ENCODE measurements at regions not wholly inside any gene's neighbourhood (a gene's known extent, or its start where the extent isn't known, plus 50 kb on each side); places are given as distances from the start of the nearest gene placed in this dataset.

DNA sequence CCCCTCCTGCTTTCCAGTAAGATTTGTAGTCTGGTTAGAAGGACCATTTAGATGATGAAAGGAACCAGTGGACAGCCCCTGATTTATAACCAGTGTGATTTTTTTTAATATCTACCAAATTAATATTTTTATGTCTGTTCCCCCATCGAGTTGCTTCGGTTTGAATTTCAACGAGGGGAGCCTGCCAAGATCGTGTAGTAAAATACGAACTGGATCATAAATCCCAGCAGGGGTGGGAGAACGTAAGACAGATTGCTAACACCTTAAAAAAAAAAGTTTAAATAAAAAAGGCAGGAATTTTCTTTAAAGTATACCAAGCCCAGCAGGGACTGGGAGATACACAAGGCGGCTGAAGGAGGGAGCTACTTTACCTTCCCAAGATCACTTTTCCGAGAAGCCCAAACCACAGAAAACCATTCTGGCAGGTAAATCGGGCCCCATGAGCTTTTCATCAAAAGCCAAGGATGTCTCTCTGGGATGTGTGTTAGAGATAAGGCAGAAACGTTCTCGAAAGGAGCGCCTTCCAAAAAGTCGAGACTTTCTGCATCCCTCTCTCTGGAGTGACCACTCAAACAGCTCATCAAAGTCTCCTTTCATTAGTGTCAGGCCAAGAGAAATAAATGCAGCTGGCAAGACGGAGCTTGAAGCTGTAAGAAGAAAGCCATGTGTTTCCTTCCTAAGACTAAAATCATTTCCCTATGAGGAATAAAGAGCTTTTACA, 270.5 kb upstream of the NFE2L3 start:
- DNase-seq (ENCODE audit: missing footprints) (no peak), ATAC-seq (no peak)
- intact Hi-C loops (cut with DNase I), result loop anchor here (10.0 kb wide), 1 partner anchor 1283 kb away; the partner anchor contains the start of gene HOXA9

DNA sequence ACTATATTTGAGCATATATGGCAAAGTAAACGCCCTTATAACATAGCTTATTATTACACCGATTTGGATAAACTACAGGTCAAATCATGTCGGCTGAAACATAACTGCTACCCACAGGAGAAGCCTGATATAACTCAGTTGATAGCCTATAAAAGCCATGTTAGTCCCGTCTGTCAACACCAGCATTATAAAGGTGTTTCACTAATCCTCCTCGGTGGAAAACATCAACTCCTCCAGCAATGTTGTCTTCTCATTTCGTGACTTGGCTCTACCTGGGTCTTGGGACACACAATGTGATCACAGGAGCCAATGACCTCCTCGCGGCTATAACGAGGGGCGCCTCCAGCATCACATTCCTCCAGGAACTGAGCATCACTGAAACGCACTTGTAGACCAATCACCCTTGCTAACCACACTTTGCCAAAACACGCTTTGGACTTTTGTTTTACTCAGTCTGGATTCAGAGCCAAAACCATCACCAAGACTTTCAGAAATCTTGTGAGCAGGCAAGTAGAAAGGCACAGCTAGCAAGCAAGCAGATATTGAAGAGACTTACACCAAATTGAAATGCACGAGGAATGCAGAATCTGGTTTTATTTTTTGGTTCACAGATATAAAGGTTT, 269.7 kb upstream of the NFE2L3 start:
- intact Hi-C loops (cut with DNase I), result loop anchor here (10.0 kb wide), 1 partner anchor 1283 kb away; the partner anchor contains the start of gene HOXA9
- no peak for ATAC-seq

DNA sequence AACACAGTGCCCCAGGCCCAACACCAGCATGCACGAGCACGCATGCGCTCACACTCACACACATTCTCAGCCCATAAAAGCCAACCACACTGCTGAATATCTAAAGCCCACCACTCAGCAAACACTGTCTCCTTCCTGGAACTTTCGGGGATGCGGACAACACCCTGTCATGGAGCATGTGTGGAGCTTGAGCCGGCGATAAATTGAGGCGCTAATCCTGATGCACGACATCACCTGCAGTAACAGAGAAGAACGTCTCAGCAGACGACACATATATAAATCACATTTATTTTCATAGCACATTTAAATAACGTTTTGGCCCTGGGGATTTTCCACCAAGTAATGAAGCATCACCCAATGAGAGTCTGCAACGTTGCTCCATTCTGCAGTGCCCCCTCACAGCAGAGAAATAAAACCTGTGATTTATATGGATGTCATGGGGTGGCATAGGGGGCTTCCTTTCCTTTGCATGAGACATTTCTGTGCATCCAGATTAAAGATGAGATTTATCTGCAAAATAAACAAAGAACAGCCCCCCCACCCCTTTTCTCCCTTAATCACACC, 267.7 kb upstream of the NFE2L3 start:
- intact Hi-C loops (cut with DNase I), result loop anchor here (10.0 kb wide), 1 partner anchor 1280 kb away; the partner anchor contains the start of gene HOXA9
- DNase-seq (ENCODE audit: missing footprints), result no peak
- no peak for ATAC-seq

More for the DNA sequence above, 269.7 kb upstream of the NFE2L3 start:
- DNase-seq (ENCODE audit: missing footprints), result no peak

DNA sequence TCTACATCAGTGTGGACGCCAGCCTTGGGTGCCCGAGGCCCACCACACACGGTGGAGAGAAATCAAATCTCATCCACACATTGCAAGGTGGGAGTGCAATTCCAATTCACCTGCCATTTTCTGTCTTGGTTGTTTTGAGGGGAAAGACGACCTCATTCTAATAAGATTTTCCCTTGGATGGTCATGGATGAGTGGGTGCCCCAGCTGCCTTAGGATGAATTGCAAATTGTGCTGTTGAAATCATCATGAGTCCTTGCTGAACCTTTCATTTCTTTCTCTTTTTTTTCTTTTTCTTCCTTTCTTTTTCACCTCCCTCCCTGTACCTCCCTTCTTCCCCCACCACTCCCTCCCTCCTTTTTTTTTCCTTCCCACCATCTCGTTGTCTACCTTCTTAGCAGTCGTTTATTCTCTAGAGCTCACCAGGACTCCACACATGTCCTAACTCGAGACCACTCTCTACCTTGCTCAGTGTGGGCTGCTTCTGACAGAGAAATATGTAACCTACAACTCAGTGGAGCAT, 266.9 kb upstream of the NFE2L3 start:
- intact Hi-C loops (cut with DNase I), result loop anchor here (10.0 kb wide), 1 partner anchor 1280 kb away; the partner anchor contains the start of gene HOXA9
- DNase-seq (ENCODE audit: missing footprints) (no peak), ATAC-seq (no peak)

DNA sequence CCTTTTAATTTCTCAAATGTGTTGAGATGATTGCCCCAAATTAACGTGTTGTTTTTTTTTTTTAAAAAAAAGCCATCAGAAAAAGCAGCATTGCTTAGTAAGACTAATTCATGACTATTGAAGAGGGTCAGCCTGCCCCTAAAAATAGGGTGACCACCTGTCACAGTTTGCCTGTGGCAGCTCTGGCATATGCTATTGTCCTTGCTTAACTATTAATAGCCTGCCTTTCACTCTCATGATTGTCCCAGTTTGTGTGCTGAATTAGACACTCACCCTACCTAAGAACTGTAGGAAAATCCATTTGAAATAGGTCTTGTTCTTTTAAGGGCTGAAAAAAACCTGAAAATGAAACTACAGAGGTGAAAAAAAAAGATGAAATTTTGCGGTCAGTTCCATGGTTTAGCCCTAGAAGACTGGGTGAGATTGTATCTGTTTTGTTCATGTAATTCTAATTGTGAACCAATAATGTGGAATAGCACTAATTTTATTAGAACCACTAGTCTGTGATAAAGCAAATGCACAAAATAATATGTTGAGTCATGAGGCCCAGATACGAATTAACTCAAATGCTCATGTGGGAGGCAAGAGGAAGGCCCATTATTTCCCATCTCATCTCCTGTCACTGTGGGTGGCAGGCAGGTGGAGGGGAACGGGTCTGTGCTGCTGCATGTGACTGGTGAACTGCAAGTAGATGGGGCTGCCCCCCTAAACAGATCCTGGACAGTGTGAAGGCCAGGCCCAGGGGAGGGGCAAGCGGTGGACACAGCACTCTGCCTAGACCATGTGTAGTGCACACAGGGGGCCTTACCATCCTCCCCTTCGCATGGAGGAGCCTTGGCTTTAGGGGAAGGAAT, 265.4 kb upstream of the NFE2L3 start:
- intact Hi-C loops (cut with DNase I), result loop anchor here (10.0 kb wide), 1 partner anchor 1278 kb away; the partner anchor contains the start of gene HOXA9
- DNase-seq (ENCODE audit: missing footprints) (no peak), ATAC-seq (peak; percentile 66)

DNA sequence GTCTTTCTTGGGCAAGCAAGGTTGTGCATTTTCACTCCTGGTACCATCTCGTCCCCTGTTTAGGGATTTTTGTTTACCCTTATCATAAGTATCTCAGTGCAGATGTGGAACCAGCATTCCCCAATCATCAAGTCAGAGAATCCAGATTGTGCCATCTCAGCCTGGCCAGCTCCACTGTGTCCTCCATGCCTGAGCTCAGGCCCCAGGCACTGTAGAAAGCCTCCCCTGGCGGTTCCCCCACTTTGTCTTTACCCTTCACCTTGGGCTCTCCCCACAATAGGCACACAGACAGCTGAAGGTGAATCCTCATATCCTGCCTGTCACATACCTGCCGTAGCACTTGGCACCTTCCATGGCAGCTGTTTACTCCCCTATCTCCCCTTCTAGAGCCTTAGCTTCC, 264.7 kb upstream of the NFE2L3 start:
- DNase-seq (ENCODE audit: missing footprints), result no peak
- intact Hi-C loops (cut with DNase I), result loop anchor here (10.0 kb wide), 1 partner anchor 1278 kb away; the partner anchor contains the start of gene HOXA9
- no peak for ATAC-seq

DNA sequence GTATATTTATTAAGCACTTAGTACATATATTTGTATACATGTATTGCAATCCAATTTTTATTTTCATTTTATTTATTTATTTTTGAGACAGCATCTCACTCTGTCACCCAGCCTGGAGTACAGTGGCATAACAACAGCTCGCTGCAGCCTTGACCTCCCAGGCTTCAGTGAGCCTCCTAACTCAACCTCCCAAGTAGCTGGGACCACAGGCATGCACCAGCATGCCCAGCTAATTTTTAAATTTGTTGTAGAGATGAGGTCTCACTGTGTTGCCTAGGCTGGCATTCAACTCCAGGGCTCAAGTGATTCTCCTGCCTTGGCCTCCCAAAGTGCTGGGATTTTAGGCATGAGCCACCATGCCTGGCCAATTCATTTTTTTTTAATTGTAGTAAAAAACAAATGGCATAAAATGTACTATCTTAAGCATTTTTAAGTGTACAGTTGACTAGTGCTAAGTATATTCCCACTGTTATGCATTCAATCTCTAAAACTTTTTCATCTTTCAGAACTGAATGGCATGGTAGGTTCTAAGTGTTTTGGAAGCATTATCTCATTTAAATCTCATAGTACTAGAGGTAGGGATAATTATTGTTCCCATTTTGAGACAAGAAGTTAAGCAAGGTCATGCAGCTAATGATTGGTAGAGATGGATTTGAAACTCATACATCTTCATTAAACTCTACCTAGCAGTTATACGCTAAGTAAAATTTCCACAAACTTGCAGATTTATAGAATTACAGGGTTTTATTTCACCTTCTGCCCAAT, 264.0 kb upstream of the NFE2L3 start:
- intact Hi-C loops (cut with DNase I), result loop anchor here (10.0 kb wide), 1 partner anchor 1277 kb away; the partner anchor contains the start of gene HOXA9
- ATAC-seq (no peak), DNase-seq (ENCODE audit: missing footprints) (no peak)

DNA sequence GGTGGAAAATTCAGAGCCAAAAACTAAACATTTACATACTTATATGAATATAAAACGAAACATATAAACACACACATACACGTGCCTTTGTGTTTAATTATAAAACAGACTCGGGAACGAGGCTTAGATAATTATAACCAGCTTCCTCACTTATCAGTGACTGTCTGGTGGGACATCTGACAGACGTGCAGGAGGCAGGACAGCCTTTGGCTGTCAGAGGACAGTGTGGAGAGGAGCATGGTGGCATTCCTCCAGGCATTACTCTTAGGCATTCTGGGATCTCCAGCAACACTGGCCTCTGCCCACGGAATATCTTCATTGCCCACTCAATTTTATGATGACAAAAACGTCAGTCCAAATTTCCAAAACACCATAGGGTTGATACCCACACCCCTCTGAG, 262.2 kb upstream of the NFE2L3 start:
- intact Hi-C loops (cut with DNase I), result loop anchor here (5.0 to 10.0 kb wide), 2 partner anchors 778 to 1275 kb away; partner anchors contain the start of gene HOXA9
- ATAC-seq (peak; percentile 70), DNase-seq (ENCODE audit: missing footprints) (no peak)

DNA sequence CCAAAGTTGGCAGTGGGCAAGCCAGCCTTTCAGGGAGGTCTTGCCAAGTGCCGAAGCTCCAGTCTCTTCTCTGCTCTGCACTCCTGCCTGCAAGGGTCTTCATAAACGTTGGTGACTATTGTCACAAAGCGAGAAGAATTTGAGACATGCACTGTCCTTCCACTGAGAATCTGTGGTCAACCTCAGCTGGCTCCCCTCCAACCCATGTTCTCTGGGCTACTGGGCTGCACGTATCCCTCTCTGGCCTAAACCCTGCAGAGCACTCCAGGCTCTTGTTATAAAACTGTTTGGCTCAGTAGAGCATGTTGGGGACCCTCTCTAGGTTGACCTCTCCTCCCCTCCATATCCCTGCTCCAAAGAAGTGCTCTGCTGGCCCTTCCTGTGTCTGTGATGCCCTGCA, 260.4 kb upstream of the NFE2L3 start:
- ATAC-seq (peak; percentile 25), DNase-seq (ENCODE audit: missing footprints) (no peak)
- intact Hi-C loops (cut with DNase I), result loop anchor here (5.0 kb wide), 1 partner anchor 776 kb away; no protein-coding TSS in a partner anchor

DNA sequence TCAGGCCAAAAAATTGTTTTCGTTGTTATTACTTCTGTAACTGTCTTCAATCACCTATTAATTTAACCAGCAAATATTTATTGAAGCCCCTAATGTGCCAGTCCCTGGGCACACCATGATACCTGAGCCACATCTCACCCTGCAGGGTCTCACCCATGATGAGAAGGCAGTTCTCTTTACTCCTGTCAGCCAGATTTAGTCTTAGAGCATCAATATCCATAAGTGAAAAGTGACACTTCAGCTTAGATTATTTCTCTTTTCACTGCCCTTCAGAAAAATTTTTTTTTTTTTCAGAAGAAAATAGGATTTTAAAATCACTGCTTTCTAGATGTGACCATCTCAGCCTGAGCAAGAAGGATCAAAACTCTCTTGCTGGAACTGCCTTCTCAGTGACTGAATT, 258.6 kb upstream of the NFE2L3 start:
- intact Hi-C loops (cut with DNase I), result loop anchor here (1.0 to 5.0 kb wide), 2 partner anchors 472 to 774 kb away; no protein-coding TSS in a partner anchor
- ATAC-seq (no peak), DNase-seq (ENCODE audit: missing footprints) (no peak)

DNA sequence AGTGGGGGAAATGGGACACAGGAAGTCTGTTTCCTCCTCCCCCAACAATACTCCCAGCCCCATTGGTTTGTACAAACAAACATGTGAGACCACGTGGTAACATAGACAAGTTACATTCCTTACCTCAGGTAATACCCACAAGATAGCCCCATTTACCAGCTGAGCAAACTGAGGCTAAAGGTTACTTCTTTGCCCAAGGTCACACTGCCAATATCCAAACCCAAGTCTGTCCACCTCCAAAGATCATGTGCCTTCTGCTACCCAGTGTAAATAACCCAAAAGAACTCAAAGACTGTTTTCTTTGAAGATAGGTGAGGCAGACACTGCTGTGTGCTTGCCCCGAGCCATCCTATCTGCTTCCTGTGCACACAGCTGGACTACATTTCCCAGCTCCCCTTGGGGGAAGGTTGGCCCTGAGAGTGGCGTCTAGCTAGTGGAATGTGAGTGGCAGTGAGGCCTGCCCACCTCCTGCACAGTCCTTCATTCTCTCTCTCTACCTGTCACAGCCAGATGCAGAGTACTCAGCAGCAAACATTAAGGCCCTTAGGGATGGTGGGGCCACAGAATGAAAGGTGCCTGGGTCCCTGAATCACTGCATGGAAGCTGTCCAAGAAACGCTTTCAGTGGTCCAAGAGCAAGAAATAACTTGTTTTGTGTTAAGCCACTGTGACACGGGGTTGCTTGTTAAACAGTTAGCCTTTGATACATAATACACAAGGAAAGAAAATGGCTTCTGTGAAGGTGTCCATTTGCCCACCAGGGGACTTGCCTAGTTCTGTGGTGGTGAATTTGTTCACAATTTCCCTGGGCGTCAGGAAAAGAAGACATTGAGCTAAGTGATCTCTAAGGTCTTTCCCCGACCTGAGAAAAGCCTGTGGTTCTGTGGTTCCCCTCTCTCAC, 257.7 kb upstream of the NFE2L3 start:
- no peak for ATAC-seq
- intact Hi-C loops (cut with DNase I), result loop anchor here (1.0 to 5.0 kb wide), 2 partner anchors 167 to 773 kb away; no protein-coding TSS in a partner anchor
- no peak for DNase-seq (ENCODE audit: missing footprints)

DNA sequence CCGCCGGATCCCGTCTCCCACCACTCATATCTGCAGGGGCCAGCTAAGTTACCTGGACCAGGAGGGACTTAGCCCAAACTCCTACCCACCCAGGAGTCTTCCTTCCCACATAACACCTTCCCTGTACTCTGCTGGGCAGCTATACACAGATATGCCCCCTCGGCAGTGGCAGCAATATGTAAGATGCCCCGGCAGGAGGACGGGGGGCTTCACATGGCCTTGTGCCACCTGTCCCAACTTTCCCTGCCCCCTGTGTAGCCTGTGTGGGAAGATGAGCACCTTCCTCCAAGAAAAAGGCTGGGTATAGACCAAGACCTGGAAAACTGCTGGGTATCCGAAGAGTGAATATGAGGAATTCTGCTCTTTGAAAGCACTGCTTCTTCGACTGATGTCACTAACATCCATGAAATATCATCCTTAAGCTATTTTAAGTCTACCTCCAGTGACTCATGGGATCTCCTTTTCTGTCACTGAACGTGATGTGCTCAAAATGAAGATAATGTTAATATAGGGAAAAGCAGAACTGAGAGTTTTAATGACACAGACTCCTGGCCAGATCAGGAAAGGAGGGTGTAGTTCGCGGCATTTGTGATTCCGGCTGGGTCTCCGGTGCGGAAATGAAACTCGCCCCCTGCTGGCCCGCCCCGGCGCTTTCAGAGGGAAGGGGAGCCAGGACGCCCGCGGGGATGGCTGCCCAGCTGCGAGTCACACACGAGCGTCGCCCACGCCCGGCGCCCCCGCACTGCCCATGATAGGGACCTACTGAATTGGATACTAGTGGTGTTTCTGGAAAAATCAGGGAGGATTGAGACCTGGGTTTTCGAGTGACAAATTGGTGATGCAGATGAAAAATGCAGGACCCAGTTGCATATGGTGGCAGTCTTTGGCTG, 256.9 kb upstream of the NFE2L3 start:
- intact Hi-C loops (cut with DNase I), result loop anchor here (1.0 to 5.0 kb wide), 2 partner anchors 166 to 772 kb away; no protein-coding TSS in a partner anchor
- DNase-seq (ENCODE audit: missing footprints) (peak; percentile 76), ATAC-seq (peak; percentile 59)

DNA sequence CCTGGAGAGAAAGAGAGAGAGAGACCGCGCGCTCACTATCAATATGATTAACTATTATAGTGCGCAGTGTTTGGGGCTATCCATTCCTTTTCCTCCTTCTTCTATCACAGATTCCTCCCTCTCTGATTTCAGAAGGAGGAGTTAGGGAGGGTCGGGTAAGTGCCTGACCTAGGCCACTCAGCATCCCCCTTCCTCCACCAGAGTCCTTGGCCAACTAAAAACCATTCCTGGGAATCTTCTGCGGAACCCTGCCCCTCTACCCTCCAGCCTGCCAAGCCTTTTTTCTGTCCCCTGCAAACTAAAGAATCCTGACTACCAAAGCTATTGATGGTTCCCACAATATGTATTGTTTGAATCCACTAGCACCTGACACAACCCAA, 256.2 kb upstream of the NFE2L3 start:
- intact Hi-C loops (cut with DNase I), result no loop called here
- DNase-seq (ENCODE audit: missing footprints) (no peak), ATAC-seq (no peak)

DNA sequence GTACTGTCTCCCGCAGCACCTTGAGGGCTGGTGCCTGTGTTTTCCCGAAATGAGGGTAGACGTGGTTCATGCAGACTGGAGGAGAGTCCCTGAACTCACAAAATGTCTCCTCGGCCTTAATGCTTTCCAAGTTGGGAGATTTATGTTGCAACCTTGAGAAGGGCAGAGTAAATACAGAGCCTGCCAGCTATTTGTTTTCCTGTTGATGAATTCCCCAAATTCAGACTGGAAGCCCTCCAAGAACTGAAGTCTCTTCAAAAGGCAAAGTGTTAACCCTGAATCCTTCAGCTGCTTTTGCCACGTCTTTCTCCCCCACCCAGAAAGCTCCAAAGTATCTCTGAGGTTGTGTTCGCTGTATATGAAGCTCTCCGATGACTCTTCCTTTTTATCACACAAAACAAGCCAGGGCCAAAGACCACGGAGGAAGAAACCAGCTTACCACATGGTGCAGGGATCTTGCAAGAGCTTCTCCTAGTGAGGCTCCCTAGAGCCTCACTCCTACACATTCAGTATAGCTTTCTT, 254.7 kb upstream of the NFE2L3 start:
- DNase-seq (ENCODE audit: missing footprints) (no peak), ATAC-seq (no peak)
- intact Hi-C loops (cut with DNase I), result no loop called here

DNA sequence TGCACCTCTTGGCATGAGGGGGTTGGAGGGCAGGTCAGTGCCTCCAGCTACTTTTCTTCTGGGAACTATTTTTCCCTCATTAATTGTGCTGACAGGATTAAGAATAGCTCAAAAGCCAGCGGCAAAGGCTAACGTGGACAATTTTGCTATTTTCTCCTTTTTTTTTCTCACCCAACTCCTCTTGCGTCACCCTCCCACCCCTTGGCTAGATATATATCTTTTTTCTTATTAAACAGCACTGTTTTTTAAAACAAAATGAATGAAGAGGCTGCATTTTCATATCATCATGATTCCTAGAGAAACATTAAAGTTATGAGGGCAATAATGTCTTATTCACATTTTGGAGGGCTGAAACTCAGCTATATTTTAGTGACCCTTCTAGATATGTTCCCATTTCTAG, 251.8 kb upstream of the NFE2L3 start:
- no peak for DNase-seq (ENCODE audit: missing footprints)
- ATAC-seq, result no peak
- intact Hi-C loops (cut with DNase I), result no loop called here

Data from Right ventricle myocardium inferior (tissue), 1 donor.